MM.1S (cell line): ENCODE measurements at regions not wholly inside any gene's neighbourhood (a gene's known extent, or its start where the extent isn't known, plus 50 kb on each side); places are given as distances from the start of the nearest gene placed in this dataset.

Experiments
- DNase-seq: peaks from one replicate; pipeline ENCODE4 v3.0.0-alpha.2; 2015
- H2AFZ ChIP-seq: fragments of 300-600 bp; sonication (generic); 2 replicates; pipeline ENCODE4 v1.6.0; 2016; ENCODE audit warnings: antibody characterized with exemption, low read length
- H3F3A ChIP-seq: fragments of 300-600 bp; sonication (generic); 2 replicates; pipeline ENCODE4 v1.6.1; 2016; ENCODE audit warnings: mild to moderate bottlenecking, antibody characterized with exemption, low read length, moderate library complexity, mixed read lengths; ENCODE audit not compliant: insufficient read depth
- H3K27ac ChIP-seq: fragments of 300-600 bp; sonication (generic); 2 replicates; pipeline ENCODE4 v1.5.1; 2016; ENCODE audit warnings: mild to moderate bottlenecking, low read length
- H3K27me3 ChIP-seq: fragments of 300-600 bp; sonication (generic); replicated peaks from 2 replicates; pipeline ENCODE4 v1.6.0; 2016; ENCODE audit warnings: low read length; ENCODE audit not compliant: insufficient read depth
- H3K36me3 ChIP-seq: fragments of 300-600 bp; sonication (generic); replicated peaks from 2 replicates; pipeline ENCODE4 v1.6.1; 2016; ENCODE audit warnings: mild to moderate bottlenecking, low read length, mixed read lengths; ENCODE audit not compliant: insufficient read depth
- H3K4me1 ChIP-seq: fragments of 300-600 bp; sonication (generic); 2 replicates; pipeline ENCODE4 v1.6.1; 2016; ENCODE audit warnings: low read length, mixed read lengths
- H3K4me2 ChIP-seq: fragments of 300-600 bp; sonication (generic); 2 replicates; pipeline ENCODE4 v1.6.0; 2016; ENCODE audit warnings: low read depth, low read length
- H3K4me3 ChIP-seq: fragments of 300-600 bp; sonication (generic); 2 replicates; pipeline ENCODE4 v1.5.1; 2016; ENCODE audit warnings: low read length, mixed read lengths
- H3K79me2 ChIP-seq: fragments of 300-600 bp; sonication (generic); 2 replicates; pipeline ENCODE4 v1.6.1; 2016; ENCODE audit warnings: mixed run types, low read length, mixed read lengths
- H3K9ac ChIP-seq: fragments of 300-600 bp; sonication (generic); 2 replicates; pipeline ENCODE4 v1.6.1; 2016; ENCODE audit warnings: low read length, mixed read lengths
- H3K9me2 ChIP-seq: fragments of 300-600 bp; sonication (generic); replicated peaks from 2 replicates; pipeline ENCODE4 v1.6.1; 2016; ENCODE audit warnings: mild to moderate bottlenecking, low read length, mixed read lengths; ENCODE audit not compliant: insufficient read depth
- H3K9me3 ChIP-seq: fragments of 300-600 bp; sonication (generic); replicated peaks from 2 replicates; pipeline ENCODE4 v1.6.1; 2016; ENCODE audit warnings: mild to moderate bottlenecking, low read length, mixed read lengths; ENCODE audit not compliant: insufficient read depth
- H4K20me1 ChIP-seq: fragments of 300-600 bp; sonication (generic); 2 replicates; pipeline ENCODE4 v1.6.1; 2016; ENCODE audit warnings: mild to moderate bottlenecking, low read length, moderate library complexity, mixed read lengths; ENCODE audit not compliant: insufficient read depth
- CTCF ChIP-seq: fragments of 300-600 bp; sonication (generic); IDR thresholded peaks from 2 replicates; pipeline ENCODE4 v1.5.1; 2016; ENCODE audit warnings: antibody characterized with exemption, low read length, mixed read lengths
- EZH2 ChIP-seq: fragments of 300-600 bp; sonication (generic); optimal IDR thresholded peaks from 2 replicates; pipeline ENCODE3; 2017; ENCODE audit warnings: low read depth, mild to moderate bottlenecking, antibody characterized with exemption, low read length, mixed read lengths
- EZH2phosphoT487 ChIP-seq: fragments of 300-600 bp; sonication (generic); IDR thresholded peaks from 2 replicates; pipeline ENCODE4 v1.6.1; 2018; ENCODE audit warnings: antibody characterized with exemption, low read length

GRCh38 chr11:134644476-134645456 lies 232.7 kb upstream of the B3GAT1 start:
- H3K27me3 ChIP-seq: no peaks in the 10 kb centered on the region
- no peak overlapping the region for H2AFZ ChIP-seq
- no peak overlapping the region for H3K9ac ChIP-seq

GRCh38 chr11:134643115-134644012 lies 231.3 kb upstream of the B3GAT1 start:
- H3K79me2 ChIP-seq: no peaks in the 10 kb centered on the region
- H3K4me2 ChIP-seq: no peak overlapping the region
- no peak overlapping the region for H3K4me3 ChIP-seq
- no peak overlapping the region for H3K27ac ChIP-seq
- H3K4me1 ChIP-seq: peaks cover 14% of the 10 kb centered on the region
- H3K9me3 ChIP-seq: no peaks in the 10 kb centered on the region
- TF ChIP-seq EZH2 (no peak), CTCF (no peak), EZH2phosphoT487 (no peak)
- H3K27me3 ChIP-seq: no peaks in the 10 kb centered on the region
- no peak overlapping the region for H2AFZ ChIP-seq
- H4K20me1 ChIP-seq: no peaks in the 10 kb centered on the region
- no peaks in the 10 kb centered on the region for H3K9me2 ChIP-seq
- DNase-seq: no peak
- H3F3A ChIP-seq: no peaks in the 10 kb centered on the region
- no peaks in the 10 kb centered on the region for H3K36me3 ChIP-seq
- no peak overlapping the region for H3K9ac ChIP-seq

More at GRCh38 chr11:134644476-134645456, 232.7 kb upstream of the B3GAT1 start:
- no peak overlapping the region for H3K27ac ChIP-seq
- H3K9me3 ChIP-seq: no peaks in the 10 kb centered on the region
- TF ChIP-seq CTCF (no peak), EZH2 (no peak), EZH2phosphoT487 (no peak)
- H3K9me2 ChIP-seq: no peaks in the 10 kb centered on the region
- no peak overlapping the region for H3K4me2 ChIP-seq
- peaks cover 4% of the 10 kb centered on the region; the same call in 1 of the 2 replicates for H3K4me1 ChIP-seq
- no peak for DNase-seq
- H3K36me3 ChIP-seq: no peaks in the 10 kb centered on the region
- no peak overlapping the region for H3K4me3 ChIP-seq
- no peaks in the 10 kb centered on the region for H4K20me1 ChIP-seq
- no peaks in the 10 kb centered on the region for H3K79me2 ChIP-seq
- H3F3A ChIP-seq: no peaks in the 10 kb centered on the region

GRCh38 chr11:134642206-134642605 lies 230.2 kb upstream of the B3GAT1 start:
- Histone ChIP-seq H3K27me3 (no peaks in the 10 kb centered on the region), H3K9me2 (no peaks in the 10 kb centered on the region), H3K9me3 (no peaks in the 10 kb centered on the region), H2AFZ (no peak overlapping the region), H3K4me2 (no peak overlapping the region), H3K27ac (no peak overlapping the region), H3F3A (no peaks in the 10 kb centered on the region), H3K4me1 (peaks cover 25% of the 10 kb centered on the region), H4K20me1 (no peaks in the 10 kb centered on the region), H3K36me3 (no peaks in the 10 kb centered on the region), H3K9ac (no peak overlapping the region), H3K4me3 (no peak overlapping the region), H3K79me2 (no peaks in the 10 kb centered on the region)
- DNase-seq: no peak
- TF ChIP-seq EZH2phosphoT487 (no peak), EZH2 (no peak), CTCF (no peak)
